ENCODE measurements at regions not wholly inside any gene's neighbourhood (a gene's known extent, or its start where the extent isn't known, plus 50 kb on each side); places are given as distances from the start of the nearest gene placed in this dataset.

- TF ChIP-seq CTCF (IDR thresholded peaks at IDR 0.05) (no peak), POLR2AphosphoS5 (IDR thresholded peaks at IDR 0.05) (no peak)
Observed at GRCh38 chr3:144197116-144197515, 225.5 kb downstream of the DIPK2A start.
